ENCODE measurements at regions not wholly inside any gene's neighbourhood (a gene's known extent, or its start where the extent isn't known, plus 50 kb on each side); places are given as distances from the start of the nearest gene placed in this dataset.

GRCh38 chr18:40348196-40348595, 1606.8 kb upstream of the PIK3C3 start:
- no peaks in the 10 kb centered on the region for H3K27me3 ChIP-seq
- no peaks in the 10 kb centered on the region for H3K36me3 ChIP-seq
- ATAC-seq = no peak
- DNase-seq = no peak
- no peaks in the 10 kb centered on the region for H3K9me3 ChIP-seq
- no peaks in the 10 kb centered on the region for H3K4me1 ChIP-seq
- no peak for TF ChIP-seq POLR2A (IDR thresholded peaks at IDR 0.05)
- TF ChIP-seq CTCF (IDR thresholded peaks at IDR 0.05) = no peak
- H3K27ac ChIP-seq = no peak overlapping the region
- no peak overlapping the region for H3K4me3 ChIP-seq
- intact Hi-C loops (cut with DNase I) = no loop called here
- WGBS (ENCODE audit: insufficient coverage, low coverage, low lambda C conversion rate, missing lambda C conversion rate) = 37% methylated on average over 1 of the region's 1 CpG

- no peak overlapping the region for H3K27ac ChIP-seq
- 50% methylated on average over 1 of the region's 5 CpGs for WGBS (ENCODE audit: insufficient coverage, low coverage, low lambda C conversion rate, missing lambda C conversion rate)
Measured at GRCh38 chr18:40347261-40347660, 1607.8 kb upstream of the PIK3C3 start.

GRCh38 chr18:40346146-40346545, 1608.9 kb upstream of the PIK3C3 start:
- no peak for TF ChIP-seq CTCF (IDR thresholded peaks at IDR 0.05)
- no peak for TF ChIP-seq POLR2A (IDR thresholded peaks at IDR 0.05)
- Histone ChIP-seq H3K27me3 (no peaks in the 10 kb centered on the region), H3K36me3 (no peaks in the 10 kb centered on the region), H3K9me3 (no peaks in the 10 kb centered on the region), H3K4me3 (no peak overlapping the region), H3K4me1 (no peaks in the 10 kb centered on the region), H3K27ac (no peak overlapping the region)
- DNase-seq (no peak), ATAC-seq (no peak)
- intact Hi-C loops (cut with DNase I) = no loop called here

More at GRCh38 chr18:40347261-40347660, 1607.8 kb upstream of the PIK3C3 start:
- intact Hi-C loops (cut with DNase I) = no loop called here
- no peaks in the 10 kb centered on the region for H3K36me3 ChIP-seq
- no peak for ATAC-seq
- DNase-seq = no peak
- no peaks in the 10 kb centered on the region for H3K4me1 ChIP-seq
- no peak overlapping the region for H3K4me3 ChIP-seq
- H3K9me3 ChIP-seq = no peaks in the 10 kb centered on the region
- no peaks in the 10 kb centered on the region for H3K27me3 ChIP-seq
- TF ChIP-seq POLR2A (IDR thresholded peaks at IDR 0.05) (no peak), CTCF (IDR thresholded peaks at IDR 0.05) (no peak)

- Histone ChIP-seq H3K4me3 (no peak overlapping the region), H3K27ac (no peak overlapping the region), H3K27me3 (no peaks in the 10 kb centered on the region), H3K9me3 (no peaks in the 10 kb centered on the region), H3K4me1 (no peaks in the 10 kb centered on the region), H3K36me3 (no peaks in the 10 kb centered on the region)
- no peak for DNase-seq
- no peak for ATAC-seq
- 41% methylated on average over 3 of the region's 3 CpGs for WGBS (ENCODE audit: insufficient coverage, low coverage, low lambda C conversion rate, missing lambda C conversion rate)
- TF ChIP-seq POLR2A (IDR thresholded peaks at IDR 0.05) (no peak), CTCF (IDR thresholded peaks at IDR 0.05) (no peak)
- intact Hi-C loops (cut with DNase I) = no loop called here
Measured at GRCh38 chr18:40341701-40342100, 1613.3 kb upstream of the PIK3C3 start.

GRCh38 chr18:40338284-40338683, 1616.8 kb upstream of the PIK3C3 start:
- Histone ChIP-seq H3K27ac (no peak overlapping the region), H3K27me3 (no peaks in the 10 kb centered on the region), H3K4me1 (no peaks in the 10 kb centered on the region), H3K36me3 (no peaks in the 10 kb centered on the region), H3K9me3 (peaks cover 0 to 3% (median 0%) of the 10 kb centered on the region in 4 donors), H3K4me3 (no peak overlapping the region)
- ATAC-seq = no peak
- TF ChIP-seq CTCF (IDR thresholded peaks at IDR 0.05) = no peak
- TF ChIP-seq POLR2A (IDR thresholded peaks at IDR 0.05) = no peak
- intact Hi-C loops (cut with DNase I) = no loop called here
- DNase-seq = no peak
- WGBS (ENCODE audit: insufficient coverage, low coverage, low lambda C conversion rate, missing lambda C conversion rate) = 65% methylated on average over 1 of the region's 1 CpG
